Breast epithelium (tissue), 4 donors: ENCODE measurements at regions not wholly inside any gene's neighbourhood (a gene's known extent, or its start where the extent isn't known, plus 50 kb on each side); places are given as distances from the start of the nearest gene placed in this dataset.

Source experiments
- DNase-seq, 2 donors: peaks; one replicate each; pipeline ENCODE4 v3.0.0-alpha.2; 2019; ENCODE audit warnings: low spot score in 2 of 2
- H3K27ac ChIP-seq, 2 donors: fragments of 200-600 bp; sonication (generic) in 1 of 2; one replicate each; pipeline ENCODE4 v1.5.1; 2016 to 2019; ENCODE audit warnings: mild to moderate bottlenecking in 1 of 2
- H3K27me3 ChIP-seq, 2 donors: fragments of 200-600 bp; sonication (generic) in 1 of 2; one replicate each; pipeline versions ENCODE4 v1.5.1 to v1.6.0; 2017 to 2019; ENCODE audit warnings: control low read depth in 1 of 2, mild to moderate bottlenecking in 1 of 2
- H3K36me3 ChIP-seq: fragments of 200-600 bp; one replicate; pipeline ENCODE4 v1.5.1; 2019
- H3K4me1 ChIP-seq, 2 donors: fragments of 200-600 bp; sonication (generic); one replicate each; pipeline ENCODE4 v1.5.1; 2016 to 2019; ENCODE audit warnings: control low read depth in 1 of 2
- H3K4me3 ChIP-seq, 3 donors: fragments of 200-600 bp; sonication (generic); 1 replicate in 2 of 3; 2 replicates in 1 of 3; pipeline ENCODE4 v1.5.1; 2016 to 2019; ENCODE audit warnings: mild to moderate bottlenecking in 3 of 3, moderate library complexity in 2 of 3
- H3K9me3 ChIP-seq, 2 donors: fragments of 200-600 bp; sonication (generic) in 1 of 2; one replicate each; pipeline ENCODE4 v1.5.1; 2016 to 2019; ENCODE audit warnings: control low read depth in 1 of 2
- POLR2A ChIP-seq: fragments of 450-650 bp; IDR thresholded peaks from one replicate; pipeline ENCODE4 v1.6.1; 2016; ENCODE audit warnings: antibody characterized with exemption, mild to moderate bottlenecking, moderate library complexity
- POLR2AphosphoS5 ChIP-seq, 3 donors: sonication (generic); formaldehyde crosslinking; IDR thresholded peaks; one replicate each; pipeline ENCODE4 v1.6.1; 2017; ENCODE audit warnings: antibody characterized with exemption in 3 of 3
- intact Hi-C: fragments of 100-400 bp; cut with DNase I; formaldehyde crosslinking; loops from one replicate; pipeline ENCODE4 v1.15.1; 2023; ENCODE audit warnings: low total_unique reads
- TF ChIP-seq, protein P1 (sequence below), 3 donors: fragments of 450-650 bp; IDR thresholded peaks; one replicate each; pipeline ENCODE4 v1.5.1; 2016 to 2017; ENCODE audit warnings: antibody characterized with exemption in 3 of 3, mild to moderate bottlenecking in 3 of 3, moderate library complexity in 3 of 3

DNA sequence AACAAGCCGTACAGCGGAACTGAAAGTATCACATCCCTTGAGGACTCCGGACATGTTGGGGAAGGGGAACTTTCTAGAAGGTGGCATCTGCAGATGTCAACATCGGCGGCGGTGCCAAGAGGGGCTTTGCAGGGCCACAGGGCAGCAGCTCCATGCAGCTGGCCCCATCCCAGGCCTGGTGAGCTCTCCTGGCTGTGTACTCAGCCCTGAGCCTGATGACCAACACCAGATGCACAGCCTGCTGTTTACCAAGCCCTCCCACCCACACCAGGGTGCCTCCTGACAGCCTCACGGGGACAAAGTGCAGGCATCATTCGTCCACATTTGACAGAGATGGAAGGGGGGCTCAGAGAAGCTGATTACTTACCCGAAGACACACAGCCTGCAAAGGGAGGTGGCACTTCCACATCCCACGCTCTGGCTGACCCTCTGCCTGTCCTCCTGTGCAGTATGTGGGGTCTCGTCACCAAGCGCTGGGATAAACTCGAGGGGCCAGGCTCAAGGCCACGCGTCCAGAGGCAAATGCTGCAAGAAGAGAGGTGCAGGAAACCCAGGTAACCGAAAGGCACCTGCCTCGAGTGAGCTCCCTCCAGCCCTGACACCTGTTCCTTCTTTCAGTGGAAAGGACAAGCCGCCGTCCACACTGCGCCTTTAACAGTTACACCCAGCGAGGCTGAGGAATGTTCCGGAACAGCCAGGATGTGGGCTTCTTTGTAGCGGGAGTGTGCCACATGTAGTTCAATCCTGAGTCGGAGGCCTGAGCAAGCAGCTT lies 69.0 kb upstream of the ASAP2 start:
- no peak for DNase-seq
- Histone ChIP-seq H3K4me3 (peak overlapping the region in 1 of 3 donors; percentile 19), H3K9me3 (peaks cover 0 to 7% of the 10 kb centered on the region in 2 donors), H3K4me1 (no peaks in the 10 kb centered on the region), H3K27me3 (no peaks in the 10 kb centered on the region), H3K36me3 (no peaks in the 10 kb centered on the region), H3K27ac (no peak overlapping the region)
- TF ChIP-seq, protein P1, sequence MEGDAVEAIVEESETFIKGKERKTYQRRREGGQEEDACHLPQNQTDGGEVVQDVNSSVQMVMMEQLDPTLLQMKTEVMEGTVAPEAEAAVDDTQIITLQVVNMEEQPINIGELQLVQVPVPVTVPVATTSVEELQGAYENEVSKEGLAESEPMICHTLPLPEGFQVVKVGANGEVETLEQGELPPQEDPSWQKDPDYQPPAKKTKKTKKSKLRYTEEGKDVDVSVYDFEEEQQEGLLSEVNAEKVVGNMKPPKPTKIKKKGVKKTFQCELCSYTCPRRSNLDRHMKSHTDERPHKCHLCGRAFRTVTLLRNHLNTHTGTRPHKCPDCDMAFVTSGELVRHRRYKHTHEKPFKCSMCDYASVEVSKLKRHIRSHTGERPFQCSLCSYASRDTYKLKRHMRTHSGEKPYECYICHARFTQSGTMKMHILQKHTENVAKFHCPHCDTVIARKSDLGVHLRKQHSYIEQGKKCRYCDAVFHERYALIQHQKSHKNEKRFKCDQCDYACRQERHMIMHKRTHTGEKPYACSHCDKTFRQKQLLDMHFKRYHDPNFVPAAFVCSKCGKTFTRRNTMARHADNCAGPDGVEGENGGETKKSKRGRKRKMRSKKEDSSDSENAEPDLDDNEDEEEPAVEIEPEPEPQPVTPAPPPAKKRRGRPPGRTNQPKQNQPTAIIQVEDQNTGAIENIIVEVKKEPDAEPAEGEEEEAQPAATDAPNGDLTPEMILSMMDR (IDR thresholded peaks at IDR 0.05): no peak
- TF ChIP-seq POLR2A (no peak), POLR2AphosphoS5 (IDR thresholded peaks at IDR 0.05) (no peak)
- intact Hi-C loops: no loop called here

DNA sequence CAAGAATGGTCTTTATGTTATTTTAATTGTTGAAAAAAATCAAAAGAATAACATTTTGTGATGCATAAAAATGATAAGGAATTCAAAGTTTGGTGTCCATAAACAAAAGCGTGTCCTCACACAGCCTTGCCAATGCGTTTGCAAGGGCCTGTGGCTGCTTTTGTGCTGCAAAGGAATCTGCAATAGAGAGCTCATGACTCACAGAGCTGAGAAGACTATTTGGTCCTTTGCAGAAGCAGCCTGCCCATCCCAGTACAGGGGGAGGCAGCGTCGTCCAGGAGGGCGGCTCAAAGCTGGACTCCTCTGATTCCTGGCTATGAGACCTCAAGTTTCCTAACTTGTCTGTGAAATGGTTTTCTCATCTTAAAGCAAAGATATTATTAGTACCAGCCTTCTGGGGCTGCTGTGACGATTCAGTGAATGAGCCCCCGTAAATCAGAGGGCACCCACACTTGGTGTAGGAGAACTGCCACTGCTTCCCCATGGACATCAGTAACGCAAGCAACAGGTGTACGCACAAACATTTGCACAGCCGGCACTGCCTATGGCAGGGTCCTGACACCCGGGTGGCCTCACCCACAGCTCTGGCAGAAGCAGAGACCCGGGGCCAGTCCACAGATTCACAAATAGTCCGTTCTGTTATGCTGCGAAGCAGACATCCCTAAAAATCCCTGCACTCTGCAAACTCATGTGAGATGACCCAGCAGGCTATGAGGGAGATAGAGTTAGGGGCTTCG lies 70.6 kb upstream of the ASAP2 start:
- no peak for DNase-seq
- intact Hi-C loops: no loop called here
- Histone ChIP-seq H3K36me3 (no peaks in the 10 kb centered on the region), H3K27me3 (no peaks in the 10 kb centered on the region), H3K9me3 (peaks cover 0 to 7% of the 10 kb centered on the region in 2 donors), H3K27ac (no peak overlapping the region), H3K4me3 (no peak overlapping the region), H3K4me1 (no peaks in the 10 kb centered on the region)
- no peak for TF ChIP-seq POLR2A

DNA sequence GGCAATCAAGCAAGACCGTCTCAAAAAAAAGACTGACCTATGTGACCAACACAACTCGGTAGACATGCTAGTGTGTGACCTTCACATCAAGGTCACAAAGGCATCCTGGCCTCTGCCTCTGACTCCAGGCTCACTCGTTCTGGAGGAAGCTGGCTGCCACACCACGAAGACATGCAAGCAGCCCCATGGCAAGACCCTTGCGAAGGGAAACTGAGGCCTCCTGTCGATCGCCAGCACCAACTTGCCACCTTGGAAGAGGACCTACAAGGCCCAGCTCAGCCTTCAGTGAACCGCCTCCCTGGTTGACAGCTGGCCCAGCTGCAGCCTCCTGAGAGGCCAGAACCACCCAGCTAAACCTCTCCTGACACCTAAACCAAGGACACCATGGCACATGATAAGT lies 79.3 kb upstream of the ASAP2 start:
- Histone ChIP-seq H3K4me1 (no peaks in the 10 kb centered on the region), H3K9me3 (peaks cover 0 to 7% of the 10 kb centered on the region in 2 donors), H3K27ac (no peak overlapping the region), H3K27me3 (no peaks in the 10 kb centered on the region), H3K4me3 (no peak overlapping the region), H3K36me3 (no peaks in the 10 kb centered on the region)
- TF ChIP-seq POLR2A: no peak
- no peak for TF ChIP-seq POLR2AphosphoS5 (IDR thresholded peaks at IDR 0.05)
- TF ChIP-seq, protein P1 (IDR thresholded peaks at IDR 0.05): no peak
- intact Hi-C loops: no loop called here
- DNase-seq: no peak

GRCh38 chr2:9126540-9126939 lies 80.1 kb upstream of the ASAP2 start:
- no peak for DNase-seq

DNA sequence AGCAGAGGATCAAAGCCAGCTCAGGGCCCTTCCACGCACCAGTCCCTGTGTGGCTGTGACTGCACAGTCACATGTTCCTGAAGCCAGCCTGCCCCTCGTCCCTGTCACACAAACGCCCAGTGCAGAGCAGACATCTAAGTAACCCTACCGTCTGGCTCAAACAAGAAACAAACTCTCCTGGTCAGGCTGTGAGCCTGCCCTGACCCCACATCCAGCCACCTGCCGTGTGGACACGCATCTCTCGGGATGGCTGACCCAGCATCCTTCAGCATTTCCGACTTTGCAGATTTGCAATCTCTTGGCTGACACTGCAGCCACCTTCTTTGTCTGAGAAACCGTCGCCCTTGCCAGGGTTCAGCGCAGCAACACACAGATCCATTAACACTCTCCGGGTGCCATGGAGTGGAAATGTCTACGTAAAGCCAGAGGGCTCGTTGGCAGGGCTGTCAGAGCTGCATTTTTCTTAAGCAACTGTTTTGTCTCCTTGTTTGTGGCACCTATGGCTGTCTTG lies 82.3 kb upstream of the ASAP2 start:
- no peak for DNase-seq
- no peak overlapping the region for H3K27ac ChIP-seq
- H3K36me3 ChIP-seq: no peaks in the 10 kb centered on the region
- H3K4me1 ChIP-seq: no peaks in the 10 kb centered on the region
- H3K4me3 ChIP-seq: no peak overlapping the region
- H3K27me3 ChIP-seq: no peaks in the 10 kb centered on the region
- intact Hi-C loops: no loop called here
- peaks cover 0 to 7% of the 10 kb centered on the region in 2 donors for H3K9me3 ChIP-seq
- TF ChIP-seq POLR2A (no peak), POLR2AphosphoS5 (IDR thresholded peaks at IDR 0.05) (no peak)
- TF ChIP-seq, protein P1 (IDR thresholded peaks at IDR 0.05): no peak

More at GRCh38 chr2:9126540-9126939, 80.1 kb upstream of the ASAP2 start:
- Histone ChIP-seq H3K4me1 (no peaks in the 10 kb centered on the region), H3K4me3 (no peak overlapping the region), H3K9me3 (peaks cover 0 to 7% of the 10 kb centered on the region in 2 donors), H3K27me3 (no peaks in the 10 kb centered on the region), H3K27ac (no peak overlapping the region), H3K36me3 (no peaks in the 10 kb centered on the region)
- TF ChIP-seq POLR2A: no peak
- TF ChIP-seq, protein P1 (IDR thresholded peaks at IDR 0.05): no peak
- TF ChIP-seq POLR2AphosphoS5 (IDR thresholded peaks at IDR 0.05): no peak
- intact Hi-C loops: no loop called here
